Fibroblast of lung (primary cell): ENCODE measurements at regions not wholly inside any gene's neighbourhood (a gene's known extent, or its start where the extent isn't known, plus 50 kb on each side); places are given as distances from the start of the nearest gene placed in this dataset.
"Not testable (repeated sequence)": the region's sequence is repeated elsewhere in the genome, so short reads cannot be mapped to it uniquely, and the experiment has no call there.

Experiments
- DNase-seq, 2 donors: peaks; one replicate each; pipeline versions ENCODE4 v3.0.0 to v3.0.0-alpha.2; 2010; ENCODE audit warnings: low read depth in 2 of 2
- H2AFZ ChIP-seq: 2 replicates; pipeline ENCODE4 v1.5.1; 2012; ENCODE audit warnings: low read length, control low read depth, inconsistent platforms
- H3K27ac ChIP-seq: 2 replicates; pipeline ENCODE4 v1.5.1; 2011; ENCODE audit warnings: low read length, control low read depth; ENCODE audit not compliant: insufficient read depth
- H3K27me3 ChIP-seq: 2 replicates; pipeline ENCODE4 v1.5.1; 2011; ENCODE audit warnings: mild to moderate bottlenecking, low read length; ENCODE audit not compliant: control insufficient read depth, insufficient read depth
- H3K36me3 ChIP-seq: 2 replicates; pipeline ENCODE4 v1.5.1; 2011; ENCODE audit warnings: low read length; ENCODE audit not compliant: control insufficient read depth, insufficient read depth
- H3K4me1 ChIP-seq: 2 replicates; pipeline ENCODE4 v1.5.1; 2011; ENCODE audit warnings: low read length; ENCODE audit not compliant: control insufficient read depth, insufficient read depth; ENCODE audit errors: extremely low read depth
- H3K4me2 ChIP-seq: 2 replicates; pipeline ENCODE4 v1.5.1; 2011; ENCODE audit warnings: low read length, control low read depth; ENCODE audit not compliant: insufficient read depth; ENCODE audit errors: extremely low read depth
- H3K4me3 ChIP-seq, 4 experiments: fragments of 200-600 bp in 1 of 4; sonication (generic) in 1 of 4; replicated peaks in 1 of 4; 2 replicates each; pipeline ENCODE4 v1.5.1; 2011 to 2016; ENCODE audit warnings: low read length in 4 of 4, low read depth in 3 of 4, mild to moderate bottlenecking in 3 of 4, control low read depth in 2 of 4, inconsistent platforms in 1 of 4, mixed read lengths in 1 of 4; ENCODE audit not compliant: insufficient read depth in 1 of 4; ENCODE audit errors: control extremely low read depth in 1 of 4
- H3K79me2 ChIP-seq: 2 replicates; pipeline ENCODE4 v1.5.1; 2012; ENCODE audit warnings: mild to moderate bottlenecking, low read length, inconsistent platforms; ENCODE audit not compliant: control insufficient read depth, insufficient read depth
- H3K9ac ChIP-seq: 2 replicates; pipeline ENCODE4 v1.5.1; 2011; ENCODE audit warnings: mild to moderate bottlenecking, low read length, control low read depth; ENCODE audit not compliant: insufficient read depth
- H3K9me3 ChIP-seq: 2 replicates; pipeline ENCODE4 v1.5.1; 2012; ENCODE audit warnings: low read depth, low read length; ENCODE audit not compliant: control insufficient read depth, insufficient read depth
- H4K20me1 ChIP-seq: 2 replicates; pipeline ENCODE4 v1.5.1; 2011; ENCODE audit warnings: low read length; ENCODE audit not compliant: control insufficient read depth, insufficient read depth; ENCODE audit errors: extremely low read depth
- EZH2 ChIP-seq: IDR thresholded peaks from 2 replicates; pipeline ENCODE4 v1.5.1; 2012; ENCODE audit warnings: low read length, control low read depth, mild to moderate bottlenecking; ENCODE audit errors: missing control alignments
- TF ChIP-seq, protein P1 (sequence below), 2 donors: IDR thresholded peaks in 1 of 2; conservative IDR thresholded peaks in 1 of 2; 1 replicate in 1 of 2; 2 replicates in 1 of 2; pipeline ENCODE4 v1.5.1; 2011 to 2012; ENCODE audit warnings: low read length in 2 of 2, control low read depth in 1 of 2, inconsistent platforms in 1 of 2, low read depth in 1 of 2, mild to moderate bottlenecking in 1 of 2

DNA sequence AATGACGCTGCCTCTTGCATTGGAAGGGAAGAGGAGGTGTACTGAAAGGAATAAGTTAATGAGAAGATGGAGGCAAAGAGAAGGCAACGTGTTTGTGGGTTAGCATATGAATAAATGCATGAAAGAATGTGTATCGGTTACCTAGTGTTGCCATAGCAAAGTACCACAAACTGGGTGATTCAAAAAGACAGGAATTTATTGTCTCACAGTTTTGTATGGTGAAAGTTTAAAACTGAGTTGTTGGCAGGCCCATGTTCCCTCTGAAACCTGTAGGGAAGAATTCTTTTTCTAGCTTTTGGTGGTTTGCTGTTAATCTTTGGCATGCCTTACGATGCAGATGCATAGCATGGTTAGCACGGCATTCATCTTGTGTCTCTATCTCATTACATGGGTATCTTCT is 729.9 kb downstream of the MECOM start:
- Histone ChIP-seq H3K27ac (no peak overlapping the region), H4K20me1 (no peaks in the 10 kb centered on the region), H3K79me2 (no peaks in the 10 kb centered on the region), H3K4me2 (no peak overlapping the region), H2AFZ (no peak overlapping the region), H3K36me3 (no peaks in the 10 kb centered on the region), H3K4me1 (no peaks in the 10 kb centered on the region), H3K27me3 (no peaks in the 10 kb centered on the region), H3K4me3 (no peak overlapping the region), H3K9ac (no peak overlapping the region), H3K9me3 (no peaks in the 10 kb centered on the region)
- no peak for TF ChIP-seq EZH2
- TF ChIP-seq, protein P1, sequence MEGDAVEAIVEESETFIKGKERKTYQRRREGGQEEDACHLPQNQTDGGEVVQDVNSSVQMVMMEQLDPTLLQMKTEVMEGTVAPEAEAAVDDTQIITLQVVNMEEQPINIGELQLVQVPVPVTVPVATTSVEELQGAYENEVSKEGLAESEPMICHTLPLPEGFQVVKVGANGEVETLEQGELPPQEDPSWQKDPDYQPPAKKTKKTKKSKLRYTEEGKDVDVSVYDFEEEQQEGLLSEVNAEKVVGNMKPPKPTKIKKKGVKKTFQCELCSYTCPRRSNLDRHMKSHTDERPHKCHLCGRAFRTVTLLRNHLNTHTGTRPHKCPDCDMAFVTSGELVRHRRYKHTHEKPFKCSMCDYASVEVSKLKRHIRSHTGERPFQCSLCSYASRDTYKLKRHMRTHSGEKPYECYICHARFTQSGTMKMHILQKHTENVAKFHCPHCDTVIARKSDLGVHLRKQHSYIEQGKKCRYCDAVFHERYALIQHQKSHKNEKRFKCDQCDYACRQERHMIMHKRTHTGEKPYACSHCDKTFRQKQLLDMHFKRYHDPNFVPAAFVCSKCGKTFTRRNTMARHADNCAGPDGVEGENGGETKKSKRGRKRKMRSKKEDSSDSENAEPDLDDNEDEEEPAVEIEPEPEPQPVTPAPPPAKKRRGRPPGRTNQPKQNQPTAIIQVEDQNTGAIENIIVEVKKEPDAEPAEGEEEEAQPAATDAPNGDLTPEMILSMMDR (conservative IDR thresholded peaks at IDR 0.05 in 1 of 2, IDR thresholded peaks at IDR 0.05 in 1 of 2; ENCODE audit: low read depth in 1 of 2, low read length in 2 of 2): no peak
- peak in 1 of 2 donors; percentile 97 for DNase-seq

DNA sequence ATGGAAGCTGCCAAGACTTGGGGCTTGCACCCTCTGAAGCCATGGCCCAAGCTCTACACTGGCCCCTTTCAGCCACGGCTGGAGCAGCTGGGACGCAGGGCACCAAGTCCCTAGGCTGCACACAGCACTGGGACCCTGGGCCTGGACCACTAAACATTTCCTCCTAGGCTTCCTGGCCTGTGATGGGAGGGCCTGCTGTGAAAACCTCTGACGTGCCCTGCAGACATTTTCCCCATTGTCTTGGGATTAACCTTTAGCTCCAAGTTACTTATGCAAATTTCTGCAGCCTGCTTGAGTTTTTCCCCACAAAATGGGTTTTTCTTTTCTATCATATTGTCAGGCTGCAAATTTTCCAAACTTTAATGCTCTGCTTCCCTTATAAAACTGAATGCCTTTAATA is 733.5 kb downstream of the MECOM start:
- not testable (repeated sequence) for H2AFZ ChIP-seq, H4K20me1 ChIP-seq, H3K4me3 ChIP-seq, H3K27me3 ChIP-seq, H3K27ac ChIP-seq, H3K79me2 ChIP-seq, DNase-seq, H3K9ac ChIP-seq, H3K9me3 ChIP-seq, H3K36me3 ChIP-seq, H3K4me1 ChIP-seq, H3K4me2 ChIP-seq

DNA sequence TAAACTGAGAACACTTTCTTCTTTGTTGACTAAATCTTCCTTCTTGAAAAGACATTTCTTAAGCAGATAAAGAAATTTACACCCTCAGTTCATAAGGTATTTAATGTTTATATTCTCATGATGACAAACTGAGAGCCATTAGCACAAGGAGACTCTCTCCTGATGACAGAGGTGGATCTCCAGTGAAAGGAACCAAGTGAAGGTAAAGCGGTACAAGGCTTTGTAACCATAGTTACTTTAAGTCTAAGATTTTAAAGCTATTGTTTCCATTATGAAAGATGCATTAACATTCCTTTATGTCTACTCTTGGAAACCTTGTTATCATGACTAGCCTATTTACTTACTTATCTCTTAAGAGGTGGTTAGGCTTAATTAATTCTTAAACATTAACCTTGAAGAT is 737.1 kb downstream of the MECOM start:
- Histone ChIP-seq H3K36me3 (no peaks in the 10 kb centered on the region), H3K27me3 (no peaks in the 10 kb centered on the region), H3K27ac (no peak overlapping the region), H3K4me2 (no peak overlapping the region), H3K9me3 (no peaks in the 10 kb centered on the region), H3K4me3 (no peak overlapping the region), H3K79me2 (no peaks in the 10 kb centered on the region), H4K20me1 (no peaks in the 10 kb centered on the region), H3K9ac (no peak overlapping the region), H3K4me1 (no peaks in the 10 kb centered on the region), H2AFZ (no peak overlapping the region)
- DNase-seq: no peak
- TF ChIP-seq EZH2: no peak
- TF ChIP-seq, protein P1 (conservative IDR thresholded peaks at IDR 0.05 in 1 of 2, IDR thresholded peaks at IDR 0.05 in 1 of 2; ENCODE audit: low read depth in 1 of 2, low read length in 2 of 2): no peak

GRCh38 chr3:168925568-168925967 is 737.9 kb downstream of the MECOM start:
- DNase-seq: no peak
- Histone ChIP-seq H3K4me2 (no peak overlapping the region), H3K4me1 (no peaks in the 10 kb centered on the region), H3K4me3 (no peak overlapping the region), H3K9ac (no peak overlapping the region), H3K36me3 (no peaks in the 10 kb centered on the region), H3K27ac (no peak overlapping the region), H2AFZ (no peak overlapping the region), H4K20me1 (no peaks in the 10 kb centered on the region), H3K9me3 (no peaks in the 10 kb centered on the region), H3K27me3 (no peaks in the 10 kb centered on the region), H3K79me2 (no peaks in the 10 kb centered on the region)
- TF ChIP-seq EZH2: no peak
- TF ChIP-seq, protein P1 (conservative IDR thresholded peaks at IDR 0.05 in 1 of 2, IDR thresholded peaks at IDR 0.05 in 1 of 2; ENCODE audit: low read depth in 1 of 2, low read length in 2 of 2): no peak
